Skin epidermis (tissue), 12 donors: ENCODE measurements at regions not wholly inside any gene's neighbourhood (a gene's known extent, or its start where the extent isn't known, plus 50 kb on each side); places are given as distances from the start of the nearest gene placed in this dataset.
A peak's percentile ranks its signal among the peaks of the same experiment; 100 is the strongest.

ENCODE experiments used
- H3K27ac ChIP-seq, 21 experiments: fragments of 200-600 bp; sonication (generic) in 11 of 21; one replicate each; pipeline ENCODE4 v1.5.0; 2020; ENCODE audit warnings: mild to moderate bottlenecking in 3 of 21, inconsistent platforms in 2 of 21, moderate library complexity in 2 of 21
- H3K4me3 ChIP-seq, 7 experiments: fragments of 200-600 bp; sonication (generic) in 2 of 7; one replicate each; pipeline ENCODE4 v1.5.0; 2020; ENCODE audit warnings: inconsistent platforms in 2 of 7, mild to moderate bottlenecking in 2 of 7, moderate library complexity in 1 of 7

DNA sequence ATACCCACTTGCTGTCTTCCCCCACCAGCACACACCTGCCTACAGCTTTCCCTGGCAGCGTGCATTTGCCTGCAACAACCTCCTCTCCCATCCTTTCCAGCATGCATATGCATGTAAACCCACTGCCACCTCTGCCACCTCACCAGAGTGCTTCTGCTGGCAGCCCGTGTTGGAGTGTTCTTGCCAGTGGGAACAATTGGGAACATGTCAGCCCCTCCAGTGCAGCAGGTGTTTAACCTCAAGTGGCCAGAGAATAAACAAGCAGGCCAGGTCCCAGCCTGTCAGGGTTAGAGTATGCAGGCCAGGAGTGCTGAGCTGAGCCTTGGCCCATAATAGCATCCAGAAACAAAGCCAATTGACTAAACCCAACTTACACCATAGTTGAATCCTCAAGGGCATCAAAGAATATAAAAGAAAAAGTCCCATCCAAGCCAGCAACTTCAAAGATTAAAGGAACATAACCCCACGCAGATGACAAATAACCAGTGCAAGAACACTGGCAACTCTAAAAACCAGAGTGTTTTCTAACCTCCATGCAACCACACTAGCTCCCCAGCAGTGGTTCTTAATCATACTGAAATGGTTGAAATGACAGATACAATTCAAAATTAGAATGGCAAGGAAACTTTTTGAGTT lies 1212.1 kb upstream of the CITED2 start:
- H3K27ac ChIP-seq: no peak overlapping the region
- no peak overlapping the region for H3K4me3 ChIP-seq

DNA sequence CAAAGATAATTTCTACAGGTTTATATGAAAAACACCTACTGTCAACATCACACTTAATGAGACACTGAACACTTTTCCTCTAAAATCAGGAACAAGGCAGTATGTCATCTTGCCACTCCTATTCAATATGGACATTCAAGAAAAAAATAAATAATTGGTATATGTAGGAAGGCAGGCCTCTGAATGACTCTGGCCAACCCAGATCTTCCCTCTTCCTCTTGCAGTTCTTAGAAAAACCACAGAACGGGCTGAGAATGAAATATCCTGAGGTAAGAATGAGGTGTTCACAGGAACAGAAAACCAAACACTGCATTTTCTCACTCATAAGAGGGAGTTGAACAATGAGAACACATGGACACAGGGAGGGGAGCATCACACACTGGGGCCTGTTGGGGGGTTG lies 1207.2 kb upstream of the CITED2 start:
- Histone ChIP-seq H3K27ac (no peak overlapping the region), H3K4me3 (no peak overlapping the region)

DNA sequence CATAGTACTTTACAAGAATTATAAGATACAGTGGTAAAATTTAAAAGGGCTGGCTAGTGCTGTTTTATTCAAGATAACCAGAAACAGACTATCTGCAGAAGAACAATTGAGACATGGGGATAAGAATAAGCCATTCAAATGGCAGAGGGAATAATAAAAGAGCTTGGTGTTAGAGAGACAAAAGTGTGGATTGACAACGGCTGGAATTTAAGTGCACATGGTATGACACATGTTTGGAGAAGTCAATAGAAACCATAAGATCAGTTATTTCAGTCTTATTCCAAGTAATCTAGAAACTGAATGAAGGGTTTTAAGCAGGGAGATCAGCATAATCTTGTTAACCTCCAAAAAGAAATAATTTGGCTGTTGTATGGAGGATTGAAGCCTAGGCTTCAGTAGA lies 1205.5 kb upstream of the CITED2 start:
- Histone ChIP-seq H3K27ac (no peak overlapping the region), H3K4me3 (no peak overlapping the region)

DNA sequence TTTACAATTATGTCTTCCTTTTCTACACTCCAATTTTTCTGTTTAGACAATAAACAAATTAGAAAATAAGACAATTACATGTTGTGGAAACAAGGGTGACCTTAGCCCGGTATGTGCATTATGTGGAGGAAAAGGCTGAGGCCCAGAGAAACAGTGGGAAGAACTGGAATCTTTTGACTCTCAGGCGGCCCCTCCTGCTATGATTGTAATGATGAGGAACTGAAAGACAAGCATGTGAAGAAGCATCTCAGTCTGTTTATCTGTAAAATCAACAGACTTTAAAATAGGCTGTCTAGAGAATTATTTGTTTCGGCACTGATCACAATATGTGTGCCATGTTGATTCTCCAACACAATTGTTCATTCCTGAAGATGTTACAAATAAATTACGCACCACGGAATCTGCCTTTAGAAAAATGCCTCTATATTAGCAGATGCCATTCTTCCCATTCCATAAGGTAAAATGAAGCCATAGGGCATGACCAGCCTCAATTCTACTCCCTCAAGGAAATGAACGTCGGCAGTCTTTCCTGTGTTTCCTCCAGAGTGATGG lies 1201.6 kb upstream of the CITED2 start:
- no peak overlapping the region for H3K4me3 ChIP-seq
- H3K27ac ChIP-seq: no peak overlapping the region

DNA sequence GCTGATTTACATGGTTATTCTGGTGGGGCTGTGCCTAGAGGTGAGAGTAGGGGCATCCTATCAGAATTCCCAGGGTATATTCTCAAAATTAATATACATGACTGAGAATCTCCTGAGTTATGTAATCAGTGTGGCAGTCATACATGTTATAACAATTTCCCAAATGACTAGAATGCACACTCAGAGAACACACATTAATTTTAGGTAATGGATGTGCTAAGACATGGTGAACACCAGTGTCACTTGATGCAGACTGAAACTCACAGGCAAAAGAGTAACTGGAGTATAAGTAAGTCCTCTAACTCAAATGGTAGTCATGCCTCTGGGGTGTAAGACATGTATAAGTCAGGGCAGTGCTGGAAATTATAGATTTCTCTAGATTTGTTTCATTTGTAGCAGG lies 1198.4 kb upstream of the CITED2 start:
- H3K4me3 ChIP-seq: no peak overlapping the region
- peak overlapping the region in 1 of 21 experiments; percentile 51 for H3K27ac ChIP-seq

DNA sequence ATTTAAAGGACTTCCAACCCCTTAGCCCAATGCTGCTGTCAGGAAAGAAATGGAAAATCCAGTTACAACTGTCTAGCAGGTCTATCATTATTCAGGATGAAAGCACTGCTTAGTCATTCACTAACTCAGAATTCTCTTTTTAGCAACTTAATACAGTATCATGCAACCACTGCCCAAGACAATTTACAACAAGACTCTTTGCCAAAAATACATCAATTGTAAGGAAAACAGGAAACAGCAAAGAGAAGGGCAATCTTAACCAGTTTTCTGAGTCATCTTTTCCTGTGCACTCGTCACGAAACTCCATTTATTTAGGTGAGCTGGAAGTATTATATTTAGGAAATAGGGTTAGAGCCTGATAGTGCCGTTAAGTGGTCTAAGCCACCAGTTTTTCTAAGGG lies 1197.7 kb upstream of the CITED2 start:
- H3K4me3 ChIP-seq: no peak overlapping the region
- peak overlapping the region in 2 of 21 experiments; percentile 19 to 51 for H3K27ac ChIP-seq

DNA sequence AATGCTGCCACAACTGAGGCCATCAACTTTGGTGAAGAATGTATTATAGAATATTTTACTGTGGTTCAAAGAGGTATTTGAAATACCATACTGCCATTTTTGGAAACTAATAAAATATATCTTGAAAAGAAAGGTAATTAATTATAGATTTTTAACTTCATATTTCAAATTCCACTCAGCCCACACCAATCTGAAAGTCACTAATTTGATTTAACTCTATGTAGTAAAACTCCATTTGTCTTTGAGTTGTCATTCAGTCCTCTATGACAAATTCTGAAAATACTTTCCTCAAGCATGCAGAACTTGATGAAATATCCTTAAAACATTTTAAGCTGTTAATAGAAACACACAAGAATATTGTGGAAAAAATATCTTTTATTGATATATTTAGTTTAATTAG lies 1196.7 kb upstream of the CITED2 start:
- Histone ChIP-seq H3K4me3 (no peak overlapping the region), H3K27ac (no peak overlapping the region)

DNA sequence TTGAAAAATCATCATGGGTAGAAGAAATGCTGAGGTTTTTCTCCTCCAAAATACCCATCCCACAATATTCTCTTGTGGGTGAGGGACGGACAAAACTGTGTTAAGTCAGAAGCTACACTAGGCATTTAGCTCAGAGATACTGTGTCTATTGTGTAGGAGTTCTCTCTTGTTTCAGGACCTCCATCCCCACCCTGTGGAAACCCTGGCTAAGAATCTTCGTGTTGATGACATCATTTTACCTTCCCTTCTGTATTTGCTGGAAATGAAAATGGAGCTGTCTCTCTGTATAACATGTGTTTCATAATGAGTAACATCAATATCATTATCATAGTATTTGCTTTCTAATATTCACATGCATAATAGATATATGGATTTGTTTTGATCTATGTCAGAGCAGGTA lies 1193.0 kb upstream of the CITED2 start:
- Histone ChIP-seq H3K4me3 (no peak overlapping the region), H3K27ac (peak overlapping the region in 1 of 21 experiments; percentile 21)

DNA sequence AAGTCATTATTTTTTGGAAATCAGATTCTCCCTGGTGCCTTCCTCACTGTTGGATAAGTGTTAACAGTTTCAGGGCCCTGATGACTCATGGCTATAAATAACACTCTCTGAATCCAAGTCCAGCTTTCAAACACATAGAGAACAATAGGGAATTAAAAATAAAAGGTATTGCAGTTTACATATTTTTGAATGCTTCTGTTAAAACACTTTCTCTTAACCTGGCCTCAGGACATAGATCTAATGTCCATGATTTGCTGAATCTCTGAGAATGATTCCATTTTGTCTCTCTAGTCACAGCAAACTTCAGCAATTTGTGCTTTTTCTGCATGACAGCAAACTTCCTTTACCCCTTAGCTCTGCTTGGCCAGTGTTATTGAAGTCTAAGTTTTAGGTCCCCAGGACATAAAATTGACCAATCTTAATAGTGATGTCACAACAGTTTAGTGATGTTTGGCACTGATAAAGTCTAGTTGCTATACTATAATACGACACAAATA lies 1192.4 kb upstream of the CITED2 start:
- peak overlapping the region in 1 of 21 experiments; percentile 21 for H3K27ac ChIP-seq
- no peak overlapping the region for H3K4me3 ChIP-seq

DNA sequence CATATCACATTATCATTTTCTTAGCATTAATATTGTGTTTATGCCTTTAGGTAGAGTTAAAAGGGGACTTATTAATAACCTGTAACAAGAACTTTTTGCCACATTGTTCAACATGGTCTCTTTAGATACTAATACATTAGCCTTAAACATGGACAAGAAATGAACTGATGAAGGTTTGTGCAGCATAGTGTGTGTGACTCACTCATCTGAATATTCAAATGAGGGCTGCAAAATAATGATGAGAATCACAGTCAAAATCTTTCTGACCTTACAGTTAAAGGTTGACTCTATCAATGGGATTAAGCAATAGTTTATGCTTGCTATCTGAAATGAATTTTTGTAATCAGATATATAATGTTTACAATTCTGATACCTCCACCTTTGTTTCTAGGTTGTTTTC lies 1189.3 kb upstream of the CITED2 start:
- Histone ChIP-seq H3K27ac (no peak overlapping the region), H3K4me3 (no peak overlapping the region)

DNA sequence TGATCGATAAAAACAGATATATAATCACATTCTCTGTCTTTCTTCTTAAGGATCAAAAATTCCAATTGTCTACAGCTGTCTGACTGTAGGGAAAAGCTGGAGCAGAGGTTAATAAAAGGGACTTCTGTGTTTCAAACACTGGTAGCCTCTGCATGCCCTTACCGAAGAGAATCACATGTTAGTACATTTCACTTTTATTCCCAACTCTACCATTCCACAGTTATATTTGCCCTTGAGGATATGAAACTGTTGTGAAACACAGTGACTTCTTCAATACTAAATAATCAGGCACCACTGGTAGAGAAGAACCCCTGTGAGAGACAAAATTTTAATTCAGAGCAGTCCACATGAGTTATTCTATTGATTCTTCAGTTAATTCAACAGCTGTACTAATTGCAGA lies 1187.3 kb upstream of the CITED2 start:
- Histone ChIP-seq H3K4me3 (no peak overlapping the region), H3K27ac (no peak overlapping the region)

DNA sequence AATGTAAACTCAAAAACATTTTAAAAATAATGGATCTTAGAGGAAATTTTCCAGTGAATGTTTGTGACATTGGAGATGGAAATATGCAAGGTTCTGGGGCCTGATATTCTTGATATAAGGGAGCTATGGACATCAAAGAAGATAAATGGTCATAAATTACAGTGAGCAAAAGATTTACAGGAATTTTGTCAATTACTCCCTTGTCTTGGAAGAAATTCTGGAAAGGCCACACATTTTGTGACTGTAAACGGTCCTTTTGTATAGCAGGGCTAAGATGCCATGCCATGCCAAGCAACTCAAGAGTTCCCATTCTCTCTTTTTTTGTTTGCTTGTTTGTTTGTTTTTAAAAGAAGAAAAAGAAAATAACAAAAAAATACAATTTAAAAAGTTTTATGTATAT lies 1186.2 kb upstream of the CITED2 start:
- H3K4me3 ChIP-seq: no peak overlapping the region
- H3K27ac ChIP-seq: no peak overlapping the region

DNA sequence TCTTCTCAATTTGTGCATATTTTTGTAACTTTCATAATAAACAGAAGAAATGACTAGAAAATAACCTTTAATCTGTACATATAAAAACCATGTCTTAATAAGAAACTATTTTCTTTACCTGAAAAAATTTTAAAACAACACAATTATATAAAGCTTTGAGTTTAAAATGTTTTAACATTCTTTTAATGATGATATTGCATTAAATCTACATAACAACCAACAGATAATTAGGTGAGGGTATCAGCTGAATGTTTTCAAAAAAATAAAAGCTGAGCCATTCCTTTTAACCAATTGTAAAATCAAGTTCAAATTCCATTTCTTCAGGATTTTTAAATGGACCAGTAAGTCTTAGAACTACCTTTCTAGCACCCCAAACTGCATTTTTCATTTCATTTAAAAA lies 1185.0 kb upstream of the CITED2 start:
- no peak overlapping the region for H3K4me3 ChIP-seq
- H3K27ac ChIP-seq: no peak overlapping the region

DNA sequence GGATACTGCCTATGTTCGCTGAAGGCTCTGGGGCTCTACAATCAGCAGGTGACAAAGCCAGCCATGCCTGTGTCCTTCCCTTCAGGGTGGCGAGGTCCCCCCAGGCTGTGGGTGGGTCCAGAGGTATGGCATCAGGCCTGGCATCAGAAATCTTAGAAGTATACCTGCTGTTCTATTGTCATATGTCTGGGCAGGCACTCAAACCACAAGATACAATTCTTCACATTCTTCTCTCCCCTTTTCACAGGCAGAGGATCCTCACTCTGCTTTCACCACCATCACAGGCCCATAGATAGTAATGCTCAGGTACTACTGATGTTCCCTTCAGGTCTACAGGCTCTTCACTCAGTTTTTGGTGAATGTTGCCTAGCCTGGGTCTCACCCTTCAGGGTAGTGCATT lies 1180.0 kb upstream of the CITED2 start:
- H3K4me3 ChIP-seq: no peak overlapping the region
- no peak overlapping the region for H3K27ac ChIP-seq

DNA sequence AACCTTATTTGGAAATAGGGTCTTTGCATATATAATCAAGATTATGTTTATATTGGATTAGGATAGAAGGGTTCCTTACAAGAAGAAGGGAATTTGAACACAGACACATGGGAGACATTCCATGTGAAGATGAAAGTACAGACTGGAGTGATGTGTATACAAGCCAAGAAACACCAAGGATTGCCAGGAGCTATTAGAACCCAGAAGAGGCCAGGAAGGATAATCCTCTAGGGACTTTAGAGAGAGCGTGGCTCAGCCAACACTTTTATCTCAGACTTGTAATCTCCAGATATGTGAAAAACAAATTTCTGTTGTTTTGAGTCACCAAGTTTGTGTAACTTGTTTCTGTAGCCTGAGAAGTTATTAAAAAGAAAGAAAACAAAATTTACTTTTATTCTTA lies 1173.9 kb upstream of the CITED2 start:
- Histone ChIP-seq H3K4me3 (no peak overlapping the region), H3K27ac (no peak overlapping the region)

DNA sequence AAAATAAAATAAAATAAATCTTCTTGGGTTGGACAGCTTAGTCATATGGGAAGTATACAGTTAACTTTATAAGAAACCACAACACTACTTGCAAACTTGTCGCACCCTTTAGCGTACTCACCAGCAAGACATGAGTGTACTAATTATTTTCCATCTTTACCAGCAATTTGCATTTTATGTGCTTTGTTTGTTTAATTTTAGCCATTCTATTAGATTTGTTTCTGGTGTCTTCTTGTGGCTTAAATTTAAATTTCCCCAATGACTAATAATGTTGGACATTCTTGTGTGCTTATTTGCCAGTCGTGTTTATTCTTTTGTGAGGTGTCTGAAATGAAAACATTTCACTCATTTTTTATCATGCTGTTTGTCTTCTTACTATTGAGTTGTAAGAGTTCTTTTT lies 1172.2 kb upstream of the CITED2 start:
- H3K27ac ChIP-seq: no peak overlapping the region
- H3K4me3 ChIP-seq: no peak overlapping the region

DNA sequence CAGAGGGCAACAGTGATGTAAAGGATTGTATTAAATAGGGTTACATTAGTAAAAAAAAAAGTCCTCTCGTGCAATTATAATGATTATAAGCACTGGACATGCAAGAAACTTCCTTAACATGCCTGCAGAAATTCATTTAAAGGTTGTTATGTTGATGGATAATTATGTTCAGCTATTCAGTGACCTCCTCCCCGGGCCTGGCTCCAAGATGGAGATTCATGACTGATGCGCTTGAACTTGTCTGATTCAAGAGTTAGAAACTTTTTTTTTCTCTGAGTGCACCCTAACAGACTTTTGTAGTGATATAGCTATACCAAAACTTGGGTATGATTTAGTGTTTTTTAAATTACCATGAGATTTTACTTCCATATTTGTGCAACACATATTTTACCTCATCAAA lies 1170.0 kb upstream of the CITED2 start:
- no peak overlapping the region for H3K27ac ChIP-seq
- no peak overlapping the region for H3K4me3 ChIP-seq

DNA sequence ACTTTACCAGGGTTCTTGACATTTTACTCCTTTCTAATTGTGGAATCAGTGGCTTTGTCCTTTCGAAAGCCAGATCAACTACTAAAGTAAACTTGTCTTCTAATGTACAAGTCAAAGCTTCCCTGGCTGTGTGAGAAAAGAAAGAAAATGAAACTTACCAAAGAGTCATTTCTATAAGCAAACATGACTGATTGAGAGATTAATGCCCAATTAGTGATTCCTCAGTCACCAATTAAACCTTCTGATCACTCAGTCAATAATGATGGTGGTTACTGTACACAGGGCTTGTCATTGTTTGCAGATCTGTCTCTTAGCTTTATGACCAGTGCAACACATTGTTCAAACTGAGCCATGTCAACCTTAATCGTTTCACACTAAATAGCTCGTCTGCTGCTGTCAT lies 1168.4 kb upstream of the CITED2 start:
- H3K4me3 ChIP-seq: no peak overlapping the region
- no peak overlapping the region for H3K27ac ChIP-seq

DNA sequence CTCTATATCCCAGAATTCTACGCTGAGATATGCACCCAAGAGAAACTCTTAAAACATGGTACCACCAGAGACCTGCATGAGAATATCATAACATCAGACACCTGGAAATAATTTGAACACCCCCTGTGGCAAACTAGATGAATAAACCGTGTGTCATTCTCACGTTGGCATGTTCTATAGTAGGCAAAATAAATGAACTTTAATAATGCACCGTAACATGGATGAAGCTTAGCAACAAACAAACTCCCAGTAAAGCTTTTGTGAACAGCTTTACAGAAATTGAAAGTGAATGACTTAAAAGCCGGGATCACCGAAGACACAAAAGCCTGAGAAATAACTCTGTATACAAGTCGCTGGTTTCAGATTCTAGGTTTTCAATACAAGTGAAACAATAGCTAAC lies 1166.8 kb upstream of the CITED2 start:
- Histone ChIP-seq H3K4me3 (no peak overlapping the region), H3K27ac (peak overlapping the region in 1 of 21 experiments; percentile 10)

DNA sequence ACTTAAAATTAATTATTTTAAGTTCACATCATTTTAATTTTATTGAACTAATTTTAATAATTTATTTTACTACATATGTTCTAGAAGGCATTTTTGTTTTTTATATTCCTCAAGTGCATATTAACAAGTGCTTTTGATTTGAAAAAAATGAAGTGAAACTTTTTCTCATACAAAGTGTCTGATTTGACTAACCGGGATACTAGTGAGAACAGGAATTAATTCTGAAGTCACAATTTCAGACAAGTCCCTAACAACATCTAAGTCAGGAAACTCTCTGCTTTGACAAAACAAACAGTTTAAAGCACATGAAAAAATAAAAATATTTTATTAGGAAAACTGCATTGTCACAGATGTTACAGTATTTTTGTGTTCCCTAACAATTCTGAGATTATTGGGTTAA lies 1166.3 kb upstream of the CITED2 start:
- no peak overlapping the region for H3K4me3 ChIP-seq
- H3K27ac ChIP-seq: peak overlapping the region in 1 of 21 experiments; percentile 10

DNA sequence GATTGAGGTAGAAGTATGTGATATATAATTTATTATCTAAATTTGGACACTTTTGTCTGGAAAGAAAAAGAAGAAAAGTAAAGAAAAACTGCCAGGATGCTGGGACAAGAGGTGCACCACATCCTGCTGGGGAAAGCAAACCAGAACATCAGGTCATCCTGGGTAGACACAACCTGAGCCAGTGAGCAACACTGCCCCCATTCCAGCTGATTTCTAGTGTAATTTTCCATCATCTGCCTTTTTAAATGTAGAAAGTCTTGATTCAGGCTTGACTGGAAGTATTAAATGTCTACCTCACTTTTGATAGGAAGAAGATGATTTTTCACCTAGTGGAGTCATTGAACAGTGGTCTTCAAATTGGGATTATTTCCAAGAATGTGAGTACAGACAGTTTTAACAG lies 1164.5 kb upstream of the CITED2 start:
- Histone ChIP-seq H3K27ac (peak overlapping the region in 3 of 21 experiments; percentile 8 to 53 (median 48)), H3K4me3 (no peak overlapping the region)
